GM23338 (cell line): ENCODE measurements at regions not wholly inside any gene's neighbourhood (a gene's known extent, or its start where the extent isn't known, plus 50 kb on each side); places are given as distances from the start of the nearest gene placed in this dataset.
"Not testable (repeated sequence)": the region's sequence is repeated elsewhere in the genome, so short reads cannot be mapped to it uniquely, and the experiment has no call there.

Experiments
- ATAC-seq: fragments of 200-7000 bp; cut with Tn5 transposase; 3 replicates; pipeline ENCODE4 v1.9.1; 2020
- DNase-seq: peaks from one replicate; pipeline ENCODE4 v3.0.0-alpha.2; 2015; ENCODE audit warnings: low spot score
- H2AFZ ChIP-seq: fragments of 200-600 bp; sonication (generic); 2 replicates; pipeline ENCODE4 v1.8.0; 2016; ENCODE audit warnings: antibody characterized with exemption, mild to moderate bottlenecking, moderate library complexity
- H3F3A ChIP-seq: fragments of 200-600 bp; sonication (generic); replicated peaks from 2 replicates; pipeline ENCODE4 v1.8.0; 2017; ENCODE audit warnings: antibody characterized with exemption, mixed run types, low read depth
- H3K27ac ChIP-seq: fragments of 200-600 bp; sonication (generic); 2 replicates; pipeline ENCODE4 v1.6.1; 2016; ENCODE audit warnings: low read depth
- H3K27me3 ChIP-seq: fragments of 200-600 bp; sonication (generic); 2 replicates; pipeline ENCODE4 v1.8.0; 2016; ENCODE audit warnings: mild to moderate bottlenecking, mixed run types, moderate library complexity; ENCODE audit not compliant: insufficient read depth
- H3K36me3 ChIP-seq: fragments of 200-600 bp; sonication (generic); 2 replicates; pipeline ENCODE4 v1.8.0; 2016; ENCODE audit warnings: mild to moderate bottlenecking; ENCODE audit not compliant: insufficient read depth
- H3K4me1 ChIP-seq: fragments of 200-600 bp; sonication (generic); 2 replicates; pipeline ENCODE4 v1.8.0; 2016; ENCODE audit warnings: mild to moderate bottlenecking, moderate library complexity; ENCODE audit not compliant: insufficient read depth
- H3K4me2 ChIP-seq: fragments of 200-600 bp; sonication (generic); 2 replicates; pipeline ENCODE4 v1.7.1; 2017; ENCODE audit warnings: mixed run types
- H3K4me3 ChIP-seq: fragments of 200-600 bp; sonication (generic); 2 replicates; pipeline ENCODE4 v1.6.1; 2016; ENCODE audit warnings: mixed run types
- H3K79me2 ChIP-seq: fragments of 200-600 bp; sonication (generic); replicated peaks from 2 replicates; pipeline ENCODE4 v1.8.0; 2017; ENCODE audit warnings: mild to moderate bottlenecking; ENCODE audit not compliant: insufficient read depth
- H3K9me2 ChIP-seq: fragments of 200-600 bp; sonication (generic); 2 replicates; pipeline ENCODE4 v1.8.0; 2017; ENCODE audit not compliant: insufficient read depth
- H4K20me1 ChIP-seq: fragments of 200-600 bp; sonication (generic); replicated peaks from 2 replicates; pipeline ENCODE4 v1.8.0; 2017; ENCODE audit warnings: mild to moderate bottlenecking; ENCODE audit not compliant: insufficient read depth
- H3K27ac Mint-ChIP-seq: 2 replicates; pipeline ENCODE4 v1.8.0; 2020; ENCODE audit warnings: inconsistent platforms, mild to moderate bottlenecking, moderate library complexity, mixed read lengths
- H3K27me3 Mint-ChIP-seq: 3 replicates; pipeline ENCODE4 v1.8.0; 2022; ENCODE audit warnings: low read depth, mild to moderate bottlenecking, moderate library complexity, mixed read lengths, inconsistent platforms; ENCODE audit not compliant: insufficient read depth, poor library complexity
- H3K36me3 Mint-ChIP-seq: 3 replicates; pipeline ENCODE4 v1.8.0; 2021; ENCODE audit warnings: low read depth, mild to moderate bottlenecking, inconsistent platforms, moderate library complexity, mixed read lengths
- H3K4me1 Mint-ChIP-seq: 3 replicates; pipeline ENCODE4 v1.8.0; 2020; ENCODE audit warnings: mild to moderate bottlenecking, inconsistent platforms, mixed read lengths
- H3K4me3 Mint-ChIP-seq: 3 replicates; pipeline ENCODE4 v1.8.0; 2021; ENCODE audit warnings: moderate library complexity, mild to moderate bottlenecking, inconsistent platforms, mixed read lengths
- H3K9me3 Mint-ChIP-seq: 3 replicates; pipeline ENCODE4 v1.8.0; 2020; ENCODE audit warnings: moderate library complexity, mild to moderate bottlenecking, inconsistent platforms, mixed read lengths

DNA sequence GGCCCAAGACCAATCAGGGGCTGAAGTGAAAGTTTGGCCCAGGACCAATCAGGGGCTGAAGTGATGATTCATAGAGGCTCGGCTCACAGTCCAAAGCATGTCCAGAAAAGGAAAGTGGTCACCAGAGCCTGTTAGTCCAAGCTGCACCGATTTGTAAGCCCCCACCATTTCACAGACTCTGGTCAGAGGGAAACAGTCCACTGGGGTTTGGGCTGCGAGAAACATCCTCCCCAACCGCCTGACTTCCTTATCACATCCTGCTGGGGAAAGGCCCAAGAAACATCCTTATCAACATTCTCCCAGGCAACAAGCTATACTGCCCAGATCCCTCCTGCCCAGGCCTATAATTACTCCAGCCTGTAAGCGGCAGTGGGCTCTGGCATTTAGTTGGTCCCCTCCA, 388.1 kb downstream of the CNTNAP3B start:
- H3K27ac ChIP-seq, ATAC-seq, H3K79me2 ChIP-seq, H3K27me3 ChIP-seq, H3K4me3 Mint-ChIP-seq, H3K4me1 ChIP-seq, H3K4me3 ChIP-seq, DNase-seq, H3K36me3 Mint-ChIP-seq, H3K27ac Mint-ChIP-seq, H4K20me1 ChIP-seq, H3K9me2 ChIP-seq, H3K9me3 Mint-ChIP-seq, H3F3A ChIP-seq, H3K4me1 Mint-ChIP-seq, H3K4me2 ChIP-seq, H3K36me3 ChIP-seq, H2AFZ ChIP-seq, H3K27me3 Mint-ChIP-seq: not testable (repeated sequence)

DNA sequence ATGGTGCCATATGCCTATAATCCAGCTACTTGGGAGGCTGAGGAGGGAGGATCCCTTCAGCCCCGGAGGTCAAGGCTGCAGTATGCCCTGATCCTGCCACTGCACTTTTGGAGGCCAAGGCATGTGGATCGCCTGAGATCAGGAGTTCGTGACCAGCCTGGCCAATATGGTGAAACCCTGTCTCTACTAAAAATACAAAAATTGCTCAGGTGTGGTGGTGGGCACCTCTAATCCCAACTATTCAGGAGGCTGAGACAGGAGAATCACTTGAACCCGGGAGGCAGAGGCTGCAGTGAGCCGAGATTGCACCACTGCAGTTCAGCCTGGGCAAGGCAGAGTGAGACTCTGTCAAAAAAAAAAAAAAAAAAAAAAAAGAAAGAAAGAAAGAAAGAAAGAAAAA, 390.5 kb downstream of the CNTNAP3B start:
- not testable (repeated sequence) for DNase-seq, H3K36me3 Mint-ChIP-seq, H3K4me1 Mint-ChIP-seq, H3K27ac ChIP-seq, H3K4me3 Mint-ChIP-seq, H3K27me3 Mint-ChIP-seq, H3K4me3 ChIP-seq, H3K36me3 ChIP-seq, H2AFZ ChIP-seq, H3K27ac Mint-ChIP-seq, H3K9me3 Mint-ChIP-seq, H3F3A ChIP-seq, H3K4me1 ChIP-seq, H3K27me3 ChIP-seq, H4K20me1 ChIP-seq, H3K4me2 ChIP-seq, ATAC-seq, H3K9me2 ChIP-seq, H3K79me2 ChIP-seq

DNA sequence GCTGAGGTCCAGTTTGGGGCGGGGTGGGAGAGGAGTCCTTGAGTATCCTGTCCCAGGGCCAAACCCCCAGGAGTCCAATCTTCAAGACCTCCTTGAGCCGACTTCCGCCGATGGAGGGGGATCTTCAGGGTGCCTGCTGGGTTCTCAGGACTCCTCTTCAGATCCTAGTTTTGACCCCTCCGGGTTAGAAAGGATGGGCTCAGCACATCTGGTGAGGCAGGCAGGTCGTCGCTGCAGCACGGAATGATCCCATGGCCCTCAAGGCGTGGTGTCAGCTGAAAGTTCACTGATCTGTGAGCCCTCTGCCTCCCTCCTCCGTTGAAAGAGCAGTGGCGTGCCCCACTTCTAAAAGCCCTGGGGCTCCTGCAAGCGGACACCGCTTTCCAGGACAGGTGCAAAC, 430.0 kb downstream of the CNTNAP3B start:
- H3K4me3 Mint-ChIP-seq, H3K36me3 Mint-ChIP-seq, H3K79me2 ChIP-seq, ATAC-seq, H3K27ac ChIP-seq, H4K20me1 ChIP-seq, H3K36me3 ChIP-seq, H3K4me2 ChIP-seq, H3K9me3 Mint-ChIP-seq, H2AFZ ChIP-seq, DNase-seq, H3K4me1 Mint-ChIP-seq, H3K9me2 ChIP-seq, H3K4me3 ChIP-seq, H3K27ac Mint-ChIP-seq, H3F3A ChIP-seq, H3K27me3 ChIP-seq, H3K4me1 ChIP-seq, H3K27me3 Mint-ChIP-seq: not testable (repeated sequence)

DNA sequence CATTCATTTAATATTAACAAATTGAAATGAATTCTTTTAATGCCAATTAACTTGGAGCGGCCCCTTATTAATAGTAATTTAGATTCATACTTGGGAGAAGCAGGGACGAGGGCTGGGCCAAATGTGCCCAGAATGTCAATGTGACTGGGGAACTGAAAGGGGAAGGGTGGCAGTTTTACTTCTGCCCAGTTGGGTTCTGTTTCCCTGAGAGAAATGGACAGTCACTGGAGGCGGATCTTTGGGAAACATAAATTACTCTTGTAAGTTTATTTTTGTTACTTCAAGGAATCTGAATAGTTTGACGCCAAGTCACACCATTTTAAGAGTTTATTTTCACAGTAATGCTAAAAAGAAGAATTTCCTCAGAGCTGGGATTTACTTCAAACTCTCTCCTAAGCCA, 432.1 kb downstream of the CNTNAP3B start:
- ATAC-seq, H3K4me3 ChIP-seq, H3K79me2 ChIP-seq, H3K4me2 ChIP-seq, H2AFZ ChIP-seq, H3K4me3 Mint-ChIP-seq, H3K4me1 Mint-ChIP-seq, H3F3A ChIP-seq, H3K9me3 Mint-ChIP-seq, H3K4me1 ChIP-seq, H4K20me1 ChIP-seq, H3K36me3 Mint-ChIP-seq, DNase-seq, H3K36me3 ChIP-seq, H3K9me2 ChIP-seq, H3K27ac ChIP-seq, H3K27me3 ChIP-seq, H3K27me3 Mint-ChIP-seq, H3K27ac Mint-ChIP-seq: not testable (repeated sequence)

DNA sequence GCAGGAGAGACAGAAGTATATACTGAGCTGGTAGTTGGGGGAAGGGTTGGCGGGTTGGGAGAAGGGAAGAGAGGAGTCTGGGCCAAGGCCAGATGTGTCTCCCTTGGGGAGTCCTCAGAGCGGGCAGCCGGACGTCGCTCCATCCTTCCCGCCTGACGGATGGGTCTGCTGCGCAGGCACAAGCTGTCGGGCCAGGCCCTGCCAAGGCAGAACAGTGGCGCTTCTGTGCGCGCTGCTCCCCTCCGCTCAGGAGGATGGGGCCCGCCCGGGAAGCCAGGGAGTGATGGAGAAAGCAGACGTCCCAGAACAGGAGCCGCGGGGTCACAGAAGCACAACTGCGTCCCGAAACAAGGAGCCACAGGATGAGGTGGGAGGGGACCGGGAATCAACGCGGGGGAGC, 449.9 kb downstream of the CNTNAP3B start:
- H3F3A ChIP-seq, H3K27me3 ChIP-seq, H3K4me2 ChIP-seq, ATAC-seq, H3K36me3 ChIP-seq, H3K27me3 Mint-ChIP-seq, H4K20me1 ChIP-seq, H3K4me3 ChIP-seq, H3K36me3 Mint-ChIP-seq, H3K9me2 ChIP-seq, H3K27ac Mint-ChIP-seq, H3K4me1 ChIP-seq, H3K4me3 Mint-ChIP-seq, H3K4me1 Mint-ChIP-seq, H2AFZ ChIP-seq, DNase-seq, H3K27ac ChIP-seq, H3K9me3 Mint-ChIP-seq, H3K79me2 ChIP-seq: not testable (repeated sequence)

DNA sequence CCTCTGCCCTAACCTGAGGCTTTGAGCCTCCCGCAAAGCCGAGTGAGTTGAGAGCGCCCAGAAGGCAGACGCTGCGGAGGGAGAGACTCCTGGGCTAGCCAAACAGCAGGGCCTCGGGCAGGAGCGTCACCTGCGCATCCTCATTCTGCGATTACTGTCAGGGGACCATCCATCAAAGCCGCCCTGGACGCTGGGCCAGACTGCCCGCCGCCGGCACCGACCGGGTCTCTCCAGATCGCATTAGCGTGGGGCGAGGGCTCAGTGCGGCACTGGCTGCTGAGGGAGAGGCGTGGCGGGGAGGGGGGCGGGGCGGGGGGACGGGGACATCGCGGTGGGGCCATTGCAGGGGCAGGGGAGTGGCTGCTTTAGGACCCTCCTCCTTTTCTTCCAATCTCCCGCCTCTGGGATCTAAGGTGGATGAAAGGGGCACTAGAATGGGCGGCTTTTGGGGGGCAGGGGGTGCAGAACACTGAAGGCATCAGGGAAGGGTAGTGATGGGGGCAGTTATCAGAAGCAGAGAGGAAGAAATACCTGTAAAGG, 465.7 kb downstream of the CNTNAP3B start:
- not testable (repeated sequence) for H3K27ac Mint-ChIP-seq, H2AFZ ChIP-seq, H4K20me1 ChIP-seq, H3K4me1 ChIP-seq, H3K36me3 ChIP-seq, H3K27me3 Mint-ChIP-seq, H3K9me3 Mint-ChIP-seq, H3K27ac ChIP-seq, ATAC-seq, H3K27me3 ChIP-seq, H3K36me3 Mint-ChIP-seq, H3K79me2 ChIP-seq, H3K4me2 ChIP-seq, H3F3A ChIP-seq, H3K9me2 ChIP-seq, H3K4me1 Mint-ChIP-seq
- 0 out of 2 replicates have a peak overlapping the region, but pooled peaks have one; percentile 23 for H3K4me3 ChIP-seq
- peak; percentile 53 for DNase-seq
- peak overlapping the region; percentile 57; the same call in 2 of the 3 replicates for H3K4me3 Mint-ChIP-seq

DNA sequence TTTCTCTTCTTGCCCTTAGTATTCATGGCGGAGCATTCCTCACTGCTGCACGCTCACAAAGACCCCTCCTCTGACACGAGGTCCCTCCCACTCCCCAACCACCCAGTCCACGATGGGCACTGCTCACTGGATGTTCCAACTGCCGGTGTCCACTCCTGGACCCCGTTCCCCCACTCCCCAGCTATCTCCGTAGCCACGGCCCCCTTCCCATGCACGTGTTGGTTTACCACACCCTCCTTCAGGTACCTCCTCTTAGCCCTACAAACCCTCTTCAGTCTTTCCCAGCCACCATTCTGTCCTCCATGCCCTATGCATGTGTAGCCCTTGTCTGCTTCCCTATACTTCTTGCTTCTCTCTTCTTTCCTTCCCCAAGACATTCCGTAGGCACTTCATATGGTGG, 469.6 kb upstream of the ZNG1F start:
- H3K36me3 ChIP-seq, H3K9me2 ChIP-seq, H3K27ac ChIP-seq, H3K4me3 ChIP-seq, H3K27me3 Mint-ChIP-seq, ATAC-seq, H2AFZ ChIP-seq, H3K4me3 Mint-ChIP-seq, H3K79me2 ChIP-seq, H3K27ac Mint-ChIP-seq, H3K36me3 Mint-ChIP-seq, H3K4me2 ChIP-seq, H3K4me1 Mint-ChIP-seq, H3K4me1 ChIP-seq, H3F3A ChIP-seq, H3K27me3 ChIP-seq, H4K20me1 ChIP-seq, DNase-seq: not testable (repeated sequence)
- H3K9me3 Mint-ChIP-seq: peaks cover 13% of the 10 kb centered on the region
